ENCODE measurements at regions not wholly inside any gene's neighbourhood (a gene's known extent, or its start where the extent isn't known, plus 50 kb on each side); places are given as distances from the start of the nearest gene placed in this dataset.

DNA sequence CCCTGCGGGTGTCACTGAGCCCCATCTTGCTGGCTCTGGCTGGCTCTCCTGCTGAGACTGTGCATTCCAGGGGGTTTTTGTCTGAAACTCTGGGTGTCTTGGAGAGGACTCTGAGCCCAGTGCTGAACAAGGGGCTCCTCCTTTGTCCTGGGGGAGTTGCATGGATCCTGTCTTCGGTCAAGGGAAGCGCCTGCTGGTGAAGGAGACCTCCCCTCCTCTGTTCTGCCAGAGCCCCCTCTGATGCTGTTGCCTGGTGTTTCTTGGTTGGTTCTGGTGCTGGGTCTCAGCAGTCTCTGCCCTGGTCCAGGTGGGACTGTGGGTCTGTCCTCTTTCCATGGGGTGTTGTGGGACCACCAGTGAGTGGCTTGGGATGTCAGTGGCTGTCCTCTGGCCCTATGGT lies 380.9 kb downstream of the TMEM121 start (continued):
- TF ChIP-seq CHD7 (IDR thresholded peaks at IDR 0.05; ENCODE audit: insufficient replicate concordance, low read length) (no peak), SP2 (IDR thresholded peaks at IDR 0.05; ENCODE audit: low read length) (no peak), YY1 (IDR thresholded peaks at IDR 0.05; ENCODE audit: low read depth, low read length) (no peak), CBX8 (IDR thresholded peaks at IDR 0.05; ENCODE audit: borderline replicate concordance, low read depth, low read length) (no peak), GABPA (IDR thresholded peaks at IDR 0.05; ENCODE audit: borderline replicate concordance, insufficient read depth, low read length) (no peak)
- TF ChIP-seq, protein P1, sequence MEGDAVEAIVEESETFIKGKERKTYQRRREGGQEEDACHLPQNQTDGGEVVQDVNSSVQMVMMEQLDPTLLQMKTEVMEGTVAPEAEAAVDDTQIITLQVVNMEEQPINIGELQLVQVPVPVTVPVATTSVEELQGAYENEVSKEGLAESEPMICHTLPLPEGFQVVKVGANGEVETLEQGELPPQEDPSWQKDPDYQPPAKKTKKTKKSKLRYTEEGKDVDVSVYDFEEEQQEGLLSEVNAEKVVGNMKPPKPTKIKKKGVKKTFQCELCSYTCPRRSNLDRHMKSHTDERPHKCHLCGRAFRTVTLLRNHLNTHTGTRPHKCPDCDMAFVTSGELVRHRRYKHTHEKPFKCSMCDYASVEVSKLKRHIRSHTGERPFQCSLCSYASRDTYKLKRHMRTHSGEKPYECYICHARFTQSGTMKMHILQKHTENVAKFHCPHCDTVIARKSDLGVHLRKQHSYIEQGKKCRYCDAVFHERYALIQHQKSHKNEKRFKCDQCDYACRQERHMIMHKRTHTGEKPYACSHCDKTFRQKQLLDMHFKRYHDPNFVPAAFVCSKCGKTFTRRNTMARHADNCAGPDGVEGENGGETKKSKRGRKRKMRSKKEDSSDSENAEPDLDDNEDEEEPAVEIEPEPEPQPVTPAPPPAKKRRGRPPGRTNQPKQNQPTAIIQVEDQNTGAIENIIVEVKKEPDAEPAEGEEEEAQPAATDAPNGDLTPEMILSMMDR (IDR thresholded peaks at IDR 0.05; ENCODE audit: control extremely low read depth in 1 of 3, insufficient read depth in 1 of 3, low read depth in 1 of 3, low read length in 3 of 3): no peak

All from H1 (cell line).